K562 (cell line): ENCODE measurements at regions not wholly inside any gene's neighbourhood (a gene's known extent, or its start where the extent isn't known, plus 50 kb on each side); places are given as distances from the start of the nearest gene placed in this dataset.

Experiments
- ATAC-seq: fragments of 200-7000 bp; cut with Tn5 transposase; 3 replicates; pipeline ENCODE4 v1.9.1; 2020; ENCODE audit warnings: moderate library complexity
- BruUV-seq: library from RNA; stranded (reverse); fragments of 400-500 nt; replicated peaks from 2 replicates; lab custom pipeline; 2021; lab: Mats Ljungman, UMichigan
- CTCF ChIA-PET: fragments of 300-600 bp; formaldehyde crosslinking; extraction: SDS; loops from one replicate; lab custom pipeline; 2021; ENCODE audit warnings: low intra/inter-chr PET ratio; lab: Yijun Ruan, JAX
- POLR2A ChIA-PET: fragments of 300-600, 350-650 bp; sonication (Branson Sonifier 250); formaldehyde crosslinking; extraction: SDS; loops from one replicate; lab custom pipeline; 2021; ENCODE audit warnings: antibody characterized with exemption, inconsistent platforms; lab: Yijun Ruan, JAX
- DNase-seq, 4 experiments: peaks; one replicate each; pipeline versions ENCODE4 v3.0.0 to v3.0.0-alpha.2; 2011 to 2018; ENCODE audit warnings: low spot score in 3 of 4, mixed read lengths in 3 of 4; ENCODE audit errors: extremely low read depth in 1 of 4
- FAIRE-seq: peaks from 2 replicates; lab custom pipeline; 2011; peaks lifted over from hg19 to GRCh38; lab: Jason Lieb, UNC
- H2AFZ ChIP-seq: 2 replicates; pipeline ENCODE4 v1.6.0; 2011; ENCODE audit warnings: low read depth, low read length, control low read depth, inconsistent platforms
- H3K27ac ChIP-seq: fragments of 200-600 bp; 3 replicates; pipeline ENCODE4 v1.8.0; 2011; ENCODE audit warnings: low read depth, mild to moderate bottlenecking, control low read depth, inconsistent platforms, low read length, moderate library complexity, mixed read lengths; ENCODE audit errors: extremely low read depth
- H3K27me3 ChIP-seq, 2 experiments: fragments of 300-600 bp in 1 of 2; 2 replicates in 1 of 2; 3 replicates in 1 of 2; pipeline versions ENCODE4 v1.6.0 to v1.8.0; 2011; ENCODE audit warnings: inconsistent platforms in 2 of 2, low read length in 2 of 2, mild to moderate bottlenecking in 1 of 2, mixed read lengths in 1 of 2, moderate library complexity in 1 of 2; ENCODE audit not compliant: control insufficient read depth in 2 of 2, insufficient read depth in 2 of 2
- H3K36me3 ChIP-seq: fragments of 300-600 bp; 3 replicates; pipeline ENCODE4 v1.8.0; 2011; ENCODE audit warnings: mild to moderate bottlenecking, low read length, inconsistent platforms; ENCODE audit not compliant: control insufficient read depth, insufficient read depth
- H3K4me1 ChIP-seq, 2 experiments: fragments of 200-600 bp in 1 of 2; replicated peaks in 1 of 2; 2 replicates in 1 of 2; 3 replicates in 1 of 2; pipeline versions ENCODE4 v1.5.1 to v1.8.0; 2011; ENCODE audit warnings: inconsistent platforms in 2 of 2, low read length in 2 of 2, mild to moderate bottlenecking in 1 of 2, mixed read lengths in 1 of 2, moderate library complexity in 1 of 2; ENCODE audit not compliant: control insufficient read depth in 2 of 2, insufficient read depth in 2 of 2
- H3K4me2 ChIP-seq: 2 replicates; pipeline ENCODE4 v1.6.1; 2011; ENCODE audit warnings: low read length, control low read depth, inconsistent platforms, mixed read lengths; ENCODE audit not compliant: insufficient read depth
- H3K4me3 ChIP-seq: fragments of 200-600 bp; sonication (generic), shearing (Covaris generic); 2 replicates; pipeline ENCODE4 v1.5.1; 2016; ENCODE audit warnings: control low read depth, inconsistent platforms
- H3K79me2 ChIP-seq: fragments of 200-600 bp; 3 replicates; pipeline ENCODE4 v1.8.0; 2011; ENCODE audit warnings: low read length, inconsistent platforms; ENCODE audit not compliant: control insufficient read depth, insufficient read depth
- H3K9ac ChIP-seq, 2 experiments: 2 replicates each; pipeline versions ENCODE4 v1.6.0 to v1.6.1; 2011; ENCODE audit warnings: low read depth in 2 of 2, low read length in 2 of 2, control low read depth in 1 of 2, inconsistent platforms in 1 of 2, mild to moderate bottlenecking in 1 of 2, mixed read lengths in 1 of 2; ENCODE audit not compliant: insufficient read depth in 1 of 2
- H3K9me1 ChIP-seq: one replicate; pipeline ENCODE4 v1.6.0; 2011; ENCODE audit warnings: inconsistent platforms, mild to moderate bottlenecking, low read length, moderate library complexity; ENCODE audit not compliant: control insufficient read depth, insufficient read depth
- H3K9me3 ChIP-seq: replicated peaks from 2 replicates; pipeline ENCODE4 v1.5.1; 2011; ENCODE audit warnings: low read depth, low read length, inconsistent platforms; ENCODE audit not compliant: control insufficient read depth, insufficient read depth
- H4K20me1 ChIP-seq: replicated peaks from 2 replicates; pipeline ENCODE4 v1.6.1; 2011; ENCODE audit warnings: low read length, inconsistent platforms, mixed read lengths; ENCODE audit not compliant: control insufficient read depth, insufficient read depth
- ADNP ChIP-seq: fragments of 200-800 bp; sonication (Bioruptor generic); IDR thresholded peaks from 2 replicates; pipeline ENCODE4 v1.6.1; 2016; ENCODE audit warnings: missing genetic modification characterization, missing compliant biosample characterization
- CBFB ChIP-seq: sonication (generic); formaldehyde crosslinking; IDR thresholded peaks from 2 replicates; pipeline ENCODE4 v1.4.0; 2020; ENCODE audit warnings: mild to moderate bottlenecking, missing genetic modification reagents
- FOXJ2 ChIP-seq: fragments of 200-800 bp; sonication (Bioruptor generic); IDR thresholded peaks from 2 replicates; pipeline ENCODE4 v1.6.1; 2016; ENCODE audit warnings: missing genetic modification characterization, missing compliant biosample characterization
- GATAD2B ChIP-seq: fragments of 450-650 bp; IDR thresholded peaks from 2 replicates; pipeline ENCODE4 v1.6.1; 2017; ENCODE audit warnings: mild to moderate bottlenecking, borderline replicate concordance
- HDAC2 ChIP-seq: fragments of 450-650 bp; IDR thresholded peaks from 2 replicates; pipeline ENCODE4 v1.6.1; 2016; ENCODE audit warnings: mild to moderate bottlenecking
- HDGF ChIP-seq: fragments of 450-650 bp; IDR thresholded peaks from 2 replicates; pipeline ENCODE4 v1.6.1; 2016
- KLF1 ChIP-seq: fragments of 450-650 bp; IDR thresholded peaks from 2 replicates; pipeline ENCODE4 v1.6.1; 2016; ENCODE audit warnings: missing genetic modification characterization, missing compliant biosample characterization
- LARP7 ChIP-seq: fragments of 450-650 bp; IDR thresholded peaks from 2 replicates; pipeline ENCODE4 v1.6.1; 2016
- MED1 ChIP-seq: sonication (generic); formaldehyde crosslinking; IDR thresholded peaks from 2 replicates; pipeline ENCODE4 v1.8.1; 2023; ENCODE audit warnings: missing genetic modification reagents, borderline replicate concordance
- RFX1 ChIP-seq: fragments of 450-650 bp; IDR thresholded peaks from 2 replicates; pipeline ENCODE4 v1.6.1; 2016; ENCODE audit warnings: mild to moderate bottlenecking, moderate library complexity
- TBP ChIP-seq: optimal IDR thresholded peaks from 2 replicates; pipeline ENCODE3; 2011; ENCODE audit warnings: low read depth, low read length, improper control_type of control experiment
- TCF3 ChIP-seq: sonication (generic); formaldehyde crosslinking; IDR thresholded peaks from 2 replicates; pipeline ENCODE4 v1.4.0; 2020; ENCODE audit warnings: mild to moderate bottlenecking, missing genetic modification reagents
- ZKSCAN1 ChIP-seq: fragments of 150-350 bp; IDR thresholded peaks from 2 replicates; pipeline ENCODE4 v1.6.1; 2016; ENCODE audit warnings: low read depth, low read length
- ZNF143 ChIP-seq: sonication (generic); formaldehyde crosslinking; IDR thresholded peaks from 2 replicates; pipeline ENCODE4 v1.9.0; 2022; ENCODE audit warnings: mild to moderate bottlenecking, missing genetic modification reagents
- ZZZ3 ChIP-seq: fragments of 450-650 bp; IDR thresholded peaks from 2 replicates; pipeline ENCODE4 v1.6.1; 2016; ENCODE audit warnings: antibody characterized with exemption, mild to moderate bottlenecking, moderate library complexity
- WGBS: fragments of 100-300 bp; shearing (Covaris generic); methylation state at CpG from one replicate; pipeline ENCODE4 v1.1.6; 2016; ENCODE audit warnings: low coverage, mixed read lengths; ENCODE audit not compliant: insufficient coverage; ENCODE audit errors: missing lambda C conversion rate; 5-methylcytosine and 5-hydroxymethylcytosine counted together
- in situ Hi-C: fragments of 300-500 bp; cut with MboI; formaldehyde crosslinking; loops from 4 replicates; pipeline ENCODE4 v1.15.0; 2018; ENCODE audit warnings: inconsistent platforms, mixed read lengths
- intact Hi-C: fragments of 100-400 bp; cut with micrococcal nuclease; formaldehyde crosslinking; loops from 2 replicates; pipeline ENCODE4 v1.14.2; 2022
- TF ChIP-seq, protein P1 (sequence below): fragments of 250-450 bp; sonication (Bioruptor Pico); IDR thresholded peaks from 2 replicates; pipeline ENCODE4 v1.4.0; 2020; ENCODE audit warnings: mild to moderate bottlenecking, moderate library complexity
- TF ChIP-seq, protein P2 (sequence below), 3 experiments: fragments of 200-800 bp in 1 of 3; sonication (Bioruptor generic) in 1 of 3; sonication (generic) in 1 of 3; formaldehyde crosslinking in 1 of 3; IDR thresholded peaks; 2 replicates each; pipeline versions ENCODE4 v1.6.1 to v1.8.0; 2016 to 2022; ENCODE audit warnings: mild to moderate bottlenecking in 2 of 3, missing compliant biosample characterization in 2 of 3, missing genetic modification characterization in 2 of 3, missing genetic modification reagents in 1 of 3

DNA sequence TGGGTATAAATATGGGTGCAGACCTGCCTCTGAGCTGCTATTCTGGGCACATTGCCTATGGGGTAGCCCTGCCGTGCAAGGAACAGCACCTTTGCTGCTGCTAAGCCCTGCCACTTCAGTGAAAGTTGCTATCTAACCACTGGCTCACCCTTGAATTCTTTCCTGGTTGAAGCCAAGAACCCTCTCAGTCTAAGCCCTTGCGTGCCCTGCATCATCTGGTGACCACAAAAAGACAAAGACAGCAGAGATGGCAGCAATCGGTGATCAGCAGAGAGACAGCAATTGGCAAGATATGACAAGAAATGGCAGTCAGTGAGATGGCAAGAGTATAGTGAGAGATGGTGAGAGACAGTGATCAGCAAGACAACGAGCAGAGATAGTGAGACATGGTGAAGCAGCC, 418.3 kb downstream of the MATN1 start:
- WGBS = 0% methylated on average over 4 of the region's 4 CpGs
- ATAC-seq (no peak), FAIRE-seq (no peak), DNase-seq (no peak)
- Histone ChIP-seq H3K27ac (no peak overlapping the region), H3K4me1 (no peaks in the 10 kb centered on the region), H3K4me2 (no peak overlapping the region), H3K9me3 (no peaks in the 10 kb centered on the region), H3K36me3 (no peaks in the 10 kb centered on the region), H4K20me1 (peaks cover 5% of the 10 kb centered on the region; the same call in 1 of the 2 replicates), H3K9ac (no peak overlapping the region), H3K9me1 (no peaks in the 10 kb centered on the region), H3K27me3 (0 out of 5 replicates have a peak, but pooled peaks cover 0 to 6% of the 10 kb centered on the region in 2 experiments), H3K79me2 (no peaks in the 10 kb centered on the region), H2AFZ (no peak overlapping the region)
- CTCF ChIA-PET = no interaction called here
- POLR2A ChIA-PET = no interaction called here
- in situ Hi-C loops = no loop called here
- TF ChIP-seq LARP7 (no peak), KLF1 (tag) (no peak), ZNF143 (no peak), ZKSCAN1 (no peak), FOXJ2 (no peak), CBFB (no peak), ADNP (tag) (no peak)
- TF ChIP-seq, all 486 proteins: peak for 0
- intact Hi-C loops = no loop called here
- no peak overlapping the region for H3K4me3 ChIP-seq
- no TSS peak for BruUV-seq

DNA sequence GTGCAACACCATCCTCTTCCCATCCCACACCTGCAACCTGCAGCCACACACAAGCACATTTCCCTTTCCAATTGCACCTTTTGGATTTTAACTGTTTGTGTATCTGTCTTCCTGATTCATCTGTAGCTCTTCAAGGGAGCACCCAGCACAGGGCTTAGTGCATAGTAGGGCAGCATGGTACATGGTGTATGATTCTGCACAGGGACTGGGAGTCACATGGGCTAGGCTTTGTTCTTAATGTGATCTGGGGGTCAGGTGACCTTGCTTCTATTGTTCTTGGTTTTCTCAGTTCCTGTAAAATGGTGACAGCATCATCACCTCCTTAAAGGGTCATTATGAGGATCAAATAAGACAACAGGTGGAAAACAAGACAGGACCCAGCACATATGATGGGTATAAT, 419.3 kb downstream of the MATN1 start:
- H3K27me3 ChIP-seq = 0 out of 5 replicates have a peak, but pooled peaks cover 0 to 6% of the 10 kb centered on the region in 2 experiments
- H3K9me1 ChIP-seq = no peaks in the 10 kb centered on the region
- no peak overlapping the region for H3K27ac ChIP-seq
- peaks cover 5% of the 10 kb centered on the region; the same call in 1 of the 2 replicates for H4K20me1 ChIP-seq
- in situ Hi-C loops = no loop called here
- no peak for ATAC-seq
- DNase-seq = no peak
- H3K4me1 ChIP-seq = no peaks in the 10 kb centered on the region
- no peak for FAIRE-seq
- POLR2A ChIA-PET = no interaction called here
- no peak overlapping the region for H2AFZ ChIP-seq
- CTCF ChIA-PET = no interaction called here
- no peaks in the 10 kb centered on the region for H3K9me3 ChIP-seq
- no TSS peak for BruUV-seq
- H3K9ac ChIP-seq = no peak overlapping the region
- H3K36me3 ChIP-seq = no peaks in the 10 kb centered on the region
- intact Hi-C loops = no loop called here
- H3K79me2 ChIP-seq = no peaks in the 10 kb centered on the region
- no peak overlapping the region for H3K4me2 ChIP-seq
- TF ChIP-seq HDGF = no peak
- no peak for TF ChIP-seq TCF3 (CRISPR knock-in tag)
- TF ChIP-seq MED1 (CRISPR knock-in tag) = no peak
- no peak for TF ChIP-seq TBP
- no peak for TF ChIP-seq HDAC2
- TF ChIP-seq GATAD2B = no peak
- TF ChIP-seq, protein P1, sequence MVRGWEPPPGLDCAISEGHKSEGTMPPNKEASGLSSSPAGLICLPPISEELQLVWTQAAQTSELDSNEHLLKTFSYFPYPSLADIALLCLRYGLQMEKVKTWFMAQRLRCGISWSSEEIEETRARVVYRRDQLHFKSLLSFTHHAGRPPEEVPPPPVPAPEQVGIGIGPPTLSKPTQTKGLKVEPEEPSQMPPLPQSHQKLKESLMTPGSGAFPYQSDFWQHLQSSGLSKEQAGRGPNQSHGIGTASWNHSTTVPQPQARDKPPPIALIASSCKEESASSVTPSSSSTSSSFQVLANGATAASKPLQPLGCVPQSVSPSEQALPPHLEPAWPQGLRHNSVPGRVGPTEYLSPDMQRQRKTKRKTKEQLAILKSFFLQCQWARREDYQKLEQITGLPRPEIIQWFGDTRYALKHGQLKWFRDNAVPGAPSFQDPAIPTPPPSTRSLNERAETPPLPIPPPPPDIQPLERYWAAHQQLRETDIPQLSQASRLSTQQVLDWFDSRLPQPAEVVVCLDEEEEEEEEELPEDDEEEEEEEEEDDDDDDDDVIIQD (CRISPR knock-in tag) = no peak
- no peak for TF ChIP-seq ZZZ3
- TF ChIP-seq, protein P2, sequence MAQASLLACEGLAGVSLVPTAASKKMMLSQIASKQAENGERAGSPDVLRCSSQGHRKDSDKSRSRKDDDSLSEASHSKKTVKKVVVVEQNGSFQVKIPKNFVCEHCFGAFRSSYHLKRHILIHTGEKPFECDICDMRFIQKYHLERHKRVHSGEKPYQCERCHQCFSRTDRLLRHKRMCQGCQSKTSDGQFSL (CRISPR knock-in tag; IDR thresholded peaks at IDR 0.05) = no peak
- TF ChIP-seq, protein P2 (tag; IDR thresholded peaks at IDR 0.05) = no peak
- no peak for TF ChIP-seq RFX1
- H3K4me3 ChIP-seq = no peak overlapping the region
